ENCODE measurements at regions not wholly inside any gene's neighbourhood (a gene's known extent, or its start where the extent isn't known, plus 50 kb on each side); places are given as distances from the start of the nearest gene placed in this dataset.

DNA sequence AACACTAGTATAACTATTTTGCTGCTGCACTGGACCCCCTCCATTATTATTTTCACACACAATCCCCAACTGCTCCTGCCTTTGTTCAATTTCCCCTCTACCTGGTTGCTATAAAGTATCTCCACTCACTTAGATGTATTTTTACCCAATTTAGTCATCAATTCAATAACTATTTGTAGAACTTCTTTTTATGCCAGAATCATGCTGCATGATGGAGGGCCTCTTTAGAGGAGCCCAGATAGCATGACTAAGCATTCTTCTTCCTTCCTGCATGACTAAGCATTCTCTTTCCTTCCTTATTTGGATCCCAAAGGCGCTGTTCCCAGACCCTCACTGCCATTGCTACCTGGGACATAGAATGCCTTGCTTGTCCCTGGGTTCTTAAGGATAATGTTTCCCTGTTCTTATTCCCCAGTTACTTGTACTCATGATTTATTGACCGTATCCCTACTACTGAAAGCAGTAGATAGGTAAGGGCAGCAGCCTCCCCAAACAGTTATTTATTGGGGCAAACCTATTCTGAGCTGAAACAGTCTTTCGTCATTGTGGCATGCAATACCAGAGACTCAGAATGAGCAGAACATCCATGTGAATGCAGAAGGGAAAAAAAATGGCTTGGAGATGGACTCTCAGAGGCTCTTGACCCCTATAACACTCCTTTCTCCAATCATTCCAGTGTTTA, 89.3 kb upstream of the AKT3 start:
- peaks cover 0 to 27% (median 17%) of the 10 kb centered on the region in 5 donors for H3K27me3 Mint-ChIP-seq
- CTCF ChIA-PET = no interaction called here

DNA sequence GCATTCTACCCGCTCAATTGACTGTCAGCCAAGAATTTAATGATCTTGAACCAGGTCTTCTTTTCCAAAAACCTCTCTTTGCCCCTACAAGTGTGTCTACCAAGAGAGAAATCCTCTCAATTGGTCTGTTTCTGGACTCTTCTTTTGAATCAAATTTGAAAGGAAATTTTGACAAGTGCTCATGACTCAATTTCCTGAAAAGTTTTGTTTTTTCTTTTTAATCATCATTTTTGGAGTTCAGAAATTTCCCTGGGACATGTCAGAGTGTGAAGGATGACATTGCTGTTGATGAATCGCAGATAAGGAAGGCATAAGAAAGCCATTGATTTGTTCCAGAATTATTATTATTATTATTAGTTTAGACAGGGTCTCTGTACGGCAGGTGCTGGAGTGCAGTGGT, 88.2 kb upstream of the AKT3 start:
- ATAC-seq = no peak
- Histone ChIP-seq H3K4me1 (ENCODE audit: control insufficient read depth in 2 of 2, insufficient read depth in 2 of 2, low read length in 2 of 2) (no peaks in the 10 kb centered on the region), H3K4me3 (ENCODE audit: low read length) (no peak overlapping the region), H3K9me3 (ENCODE audit: control insufficient read depth in 2 of 3, low read length in 3 of 3) (no peaks in the 10 kb centered on the region), H3K27me3 (ENCODE audit: control insufficient read depth in 2 of 2, insufficient read depth in 2 of 2, low read length in 2 of 2) (no peaks in the 10 kb centered on the region), H3K36me3 (ENCODE audit: control insufficient read depth in 2 of 3, insufficient read depth in 3 of 3, low read length in 3 of 3) (no peaks in the 10 kb centered on the region), H3K27ac (ENCODE audit: low read depth, low read length) (no peak overlapping the region)
- peaks cover 0 to 27% (median 17%) of the 10 kb centered on the region in 5 donors for H3K27me3 Mint-ChIP-seq
- ChIA-PET POLR2A (no interaction called here), CTCF (no interaction called here)
- H3K4me3 Mint-ChIP-seq = no peak overlapping the region
- peaks cover 0 to 6% (median 0%) of the 10 kb centered on the region in 7 donors for H3K4me1 Mint-ChIP-seq
- intact Hi-C loops (cut with micrococcal nuclease) = no loop called here
- H3K36me3 Mint-ChIP-seq = peaks cover 0 to 5% (median 3%) of the 10 kb centered on the region in 5 donors
- H3K27ac Mint-ChIP-seq = no peak overlapping the region
- peaks cover 0 to 13% (median 9%) of the 10 kb centered on the region in 11 donors for H3K9me3 Mint-ChIP-seq
- DNase-seq = no peak

More for the DNA sequence above, 89.3 kb upstream of the AKT3 start:
- no peaks in the 10 kb centered on the region for H3K27me3 ChIP-seq (ENCODE audit: control insufficient read depth in 2 of 2, insufficient read depth in 2 of 2, low read length in 2 of 2)
- Mint-ChIP-seq H3K27ac (peak overlapping the region in 2 of 9 donors; percentile 3 to 41), H3K9me3 (peaks cover 0 to 13% (median 8%) of the 10 kb centered on the region in 11 donors), H3K36me3 (peaks cover 0 to 5% (median 3%) of the 10 kb centered on the region in 5 donors), H3K4me1 (peaks cover 0 to 6% (median 0%) of the 10 kb centered on the region in 7 donors), H3K4me3 (no peak overlapping the region)
- ATAC-seq (no peak), DNase-seq (no peak)
- no peaks in the 10 kb centered on the region for H3K9me3 ChIP-seq (ENCODE audit: control insufficient read depth in 2 of 3, low read length in 3 of 3)
- no peak overlapping the region for H3K27ac ChIP-seq (ENCODE audit: low read depth, low read length)
- intact Hi-C loops (cut with micrococcal nuclease) = no loop called here
- no peaks in the 10 kb centered on the region for H3K4me1 ChIP-seq (ENCODE audit: control insufficient read depth in 2 of 2, insufficient read depth in 2 of 2, low read length in 2 of 2)
- H3K36me3 ChIP-seq (ENCODE audit: control insufficient read depth in 2 of 3, insufficient read depth in 3 of 3, low read length in 3 of 3) = no peaks in the 10 kb centered on the region
- POLR2A ChIA-PET = interaction anchor here (0.6 kb wide), 1 partner anchor 54 kb away, joined by 3 read pairs; no protein-coding TSS in a partner anchor
- no peak overlapping the region for H3K4me3 ChIP-seq (ENCODE audit: low read length)

DNA sequence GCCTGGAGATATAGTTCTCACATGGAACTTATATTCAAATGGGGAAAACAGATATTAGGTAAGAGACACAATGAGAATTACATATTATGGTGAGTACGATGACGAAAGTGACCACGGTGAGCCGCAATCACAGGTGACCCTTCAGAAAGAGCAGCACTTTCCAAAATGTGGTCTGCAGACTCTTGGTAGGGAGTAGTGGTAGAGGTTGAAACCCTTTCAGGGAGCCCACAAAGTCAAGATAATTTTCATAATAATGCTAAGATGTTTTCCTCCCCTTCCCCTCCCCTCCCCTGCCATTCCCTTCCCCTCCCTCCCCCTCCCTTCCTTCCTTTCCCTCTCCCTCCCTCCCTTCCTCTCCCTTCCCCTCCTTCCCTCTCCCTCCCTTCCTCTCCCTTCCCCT, 83.5 kb upstream of the AKT3 start:
- Mint-ChIP-seq H3K27me3 (peaks cover 0 to 27% (median 17%) of the 10 kb centered on the region in 5 donors), H3K4me1 (no peaks in the 10 kb centered on the region), H3K9me3 (peaks cover 0 to 13% (median 9%) of the 10 kb centered on the region in 11 donors), H3K27ac (no peak overlapping the region), H3K36me3 (peaks cover 0 to 5% (median 0%) of the 10 kb centered on the region in 5 donors), H3K4me3 (no peak overlapping the region)
- CTCF ChIA-PET = no interaction called here
- POLR2A ChIA-PET = no interaction called here
- no peaks in the 10 kb centered on the region for H3K36me3 ChIP-seq (ENCODE audit: control insufficient read depth in 2 of 3, insufficient read depth in 3 of 3, low read length in 3 of 3)
- H3K4me3 ChIP-seq (ENCODE audit: low read length) = no peak overlapping the region
- DNase-seq (no peak), ATAC-seq (no peak)
- H3K27me3 ChIP-seq (ENCODE audit: control insufficient read depth in 2 of 2, insufficient read depth in 2 of 2, low read length in 2 of 2) = no peaks in the 10 kb centered on the region
- no peaks in the 10 kb centered on the region for H3K4me1 ChIP-seq (ENCODE audit: control insufficient read depth in 2 of 2, insufficient read depth in 2 of 2, low read length in 2 of 2)
- H3K27ac ChIP-seq (ENCODE audit: low read depth, low read length) = no peak overlapping the region
- intact Hi-C loops (cut with micrococcal nuclease) = no loop called here
- H3K9me3 ChIP-seq (ENCODE audit: control insufficient read depth in 2 of 3, low read length in 3 of 3) = no peaks in the 10 kb centered on the region

DNA sequence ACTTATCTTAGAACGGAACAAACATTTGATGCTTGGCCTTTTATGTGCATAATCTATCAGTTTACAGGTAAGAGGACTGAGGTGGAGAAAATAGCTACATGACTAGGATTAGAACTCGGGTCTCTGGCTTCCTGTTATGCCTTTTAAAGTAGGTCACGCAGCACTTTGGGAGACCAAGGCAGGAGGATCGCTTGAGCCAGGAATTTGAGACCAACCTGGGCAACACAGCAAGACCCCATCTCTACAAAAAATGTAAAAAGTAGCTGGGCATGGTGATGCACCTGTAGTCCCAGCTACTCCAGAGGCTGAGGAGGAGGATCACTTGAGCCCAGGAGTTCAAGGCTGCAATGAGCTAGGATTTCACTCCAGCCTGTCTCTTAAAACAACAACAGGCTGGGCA, 81.9 kb upstream of the AKT3 start:
- Histone ChIP-seq H3K27me3 (ENCODE audit: control insufficient read depth in 2 of 2, insufficient read depth in 2 of 2, low read length in 2 of 2) (no peaks in the 10 kb centered on the region), H3K9me3 (ENCODE audit: control insufficient read depth in 2 of 3, low read length in 3 of 3) (no peaks in the 10 kb centered on the region), H3K4me3 (ENCODE audit: low read length) (no peak overlapping the region), H3K36me3 (ENCODE audit: control insufficient read depth in 2 of 3, insufficient read depth in 3 of 3, low read length in 3 of 3) (no peaks in the 10 kb centered on the region), H3K27ac (ENCODE audit: low read depth, low read length) (no peak overlapping the region), H3K4me1 (ENCODE audit: control insufficient read depth in 2 of 2, insufficient read depth in 2 of 2, low read length in 2 of 2) (no peaks in the 10 kb centered on the region)
- CTCF ChIA-PET = no interaction called here
- intact Hi-C loops (cut with micrococcal nuclease) = no loop called here
- Mint-ChIP-seq H3K27me3 (peaks cover 0 to 17% (median 17%) of the 10 kb centered on the region in 5 donors), H3K4me3 (no peak overlapping the region), H3K27ac (no peak overlapping the region), H3K9me3 (peaks cover 0 to 13% (median 9%) of the 10 kb centered on the region in 11 donors), H3K4me1 (no peaks in the 10 kb centered on the region), H3K36me3 (peaks cover 0 to 5% (median 0%) of the 10 kb centered on the region in 5 donors)
- POLR2A ChIA-PET = no interaction called here
- DNase-seq (no peak), ATAC-seq (no peak)

DNA sequence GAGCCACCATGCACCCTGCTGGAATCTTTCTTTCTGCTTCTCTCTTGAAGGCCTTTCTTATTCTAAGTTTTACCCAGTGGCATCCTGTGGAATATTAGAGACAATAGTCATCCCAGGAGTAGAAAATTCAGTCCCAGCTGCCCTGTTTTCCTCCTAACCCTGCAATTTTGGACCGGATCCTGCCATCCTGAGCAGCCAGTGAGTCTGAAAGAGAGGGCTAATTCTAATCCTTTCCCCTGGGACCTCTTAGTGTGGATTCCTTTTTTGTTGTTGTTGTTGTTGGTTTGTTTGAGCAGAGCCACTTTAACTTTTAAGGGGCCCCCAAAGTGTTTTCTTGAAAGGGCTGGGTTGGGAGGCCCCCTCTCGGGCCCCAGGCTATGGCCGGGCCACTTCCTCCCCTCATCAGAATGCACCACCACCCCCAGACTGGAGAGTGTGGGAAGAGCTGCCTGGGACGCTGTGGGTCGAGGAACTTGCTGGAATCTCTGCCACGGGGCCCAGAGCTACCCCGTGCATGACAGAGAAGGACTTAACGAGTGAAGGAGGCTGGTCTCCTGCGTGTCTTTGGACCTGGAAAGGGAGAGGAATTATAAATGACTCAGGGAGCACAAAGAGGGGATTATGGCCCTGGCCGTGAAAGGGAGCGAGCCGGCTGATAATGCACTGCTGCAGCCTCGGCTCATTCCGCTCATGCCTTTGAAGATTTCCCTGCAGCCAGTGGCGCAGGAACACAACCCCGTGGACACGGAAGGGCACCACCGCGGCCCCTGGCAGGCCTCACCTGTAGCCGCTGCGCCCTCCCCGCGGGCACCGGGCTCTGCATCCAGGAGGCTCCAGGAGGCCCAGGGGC, 81.0 kb upstream of the AKT3 start:
- no peak for ATAC-seq
- no peak overlapping the region for H3K4me3 Mint-ChIP-seq
- Histone ChIP-seq H3K36me3 (ENCODE audit: control insufficient read depth in 2 of 3, insufficient read depth in 3 of 3, low read length in 3 of 3) (no peaks in the 10 kb centered on the region), H3K4me1 (ENCODE audit: control insufficient read depth in 2 of 2, insufficient read depth in 2 of 2, low read length in 2 of 2) (no peaks in the 10 kb centered on the region), H3K4me3 (ENCODE audit: low read length) (no peak overlapping the region), H3K9me3 (ENCODE audit: control insufficient read depth in 2 of 3, low read length in 3 of 3) (no peaks in the 10 kb centered on the region), H3K27me3 (ENCODE audit: control insufficient read depth in 2 of 2, insufficient read depth in 2 of 2, low read length in 2 of 2) (no peaks in the 10 kb centered on the region), H3K27ac (ENCODE audit: low read depth, low read length) (no peak overlapping the region)
- H3K36me3 Mint-ChIP-seq = peaks cover 0 to 5% (median 0%) of the 10 kb centered on the region in 5 donors
- peaks cover 0 to 13% (median 9%) of the 10 kb centered on the region in 11 donors for H3K9me3 Mint-ChIP-seq
- H3K27me3 Mint-ChIP-seq = peaks cover 0 to 17% (median 12%) of the 10 kb centered on the region in 5 donors
- no peaks in the 10 kb centered on the region for H3K4me1 Mint-ChIP-seq
- H3K27ac Mint-ChIP-seq = no peak overlapping the region
- POLR2A ChIA-PET = no interaction called here
- no peak for DNase-seq
- intact Hi-C loops (cut with micrococcal nuclease) = no loop called here
- CTCF ChIA-PET = no interaction called here

DNA sequence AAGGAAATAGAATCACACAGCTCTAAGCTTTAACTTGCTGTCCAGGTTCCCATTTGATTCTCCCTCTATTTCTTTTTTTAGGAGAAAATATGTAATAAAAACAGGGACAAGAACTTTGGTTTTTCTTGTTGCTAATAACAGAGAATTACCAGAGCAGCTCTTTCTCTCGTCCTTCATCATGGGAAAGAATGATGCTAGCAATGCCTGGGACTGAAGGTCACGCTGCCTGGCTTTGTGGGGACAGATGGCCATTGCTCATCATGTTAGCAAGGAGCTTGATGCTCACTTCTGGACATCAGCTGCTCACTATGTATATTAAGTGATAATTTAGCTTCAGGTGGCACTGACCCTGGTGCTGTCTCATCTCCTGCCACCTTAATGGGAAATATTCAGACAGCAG, 77.3 kb upstream of the AKT3 start:
- Histone ChIP-seq H3K36me3 (ENCODE audit: control insufficient read depth in 2 of 3, insufficient read depth in 3 of 3, low read length in 3 of 3) (no peaks in the 10 kb centered on the region), H3K9me3 (ENCODE audit: control insufficient read depth in 2 of 3, low read length in 3 of 3) (no peaks in the 10 kb centered on the region), H3K27me3 (ENCODE audit: control insufficient read depth in 2 of 2, insufficient read depth in 2 of 2, low read length in 2 of 2) (no peaks in the 10 kb centered on the region), H3K4me1 (ENCODE audit: control insufficient read depth in 2 of 2, insufficient read depth in 2 of 2, low read length in 2 of 2) (no peaks in the 10 kb centered on the region), H3K27ac (ENCODE audit: low read depth, low read length) (no peak overlapping the region), H3K4me3 (ENCODE audit: low read length) (no peak overlapping the region)
- H3K36me3 Mint-ChIP-seq = no peaks in the 10 kb centered on the region
- peaks cover 0 to 4% (median 0%) of the 10 kb centered on the region in 11 donors for H3K9me3 Mint-ChIP-seq
- H3K4me3 Mint-ChIP-seq = no peak overlapping the region
- intact Hi-C loops (cut with micrococcal nuclease) = no loop called here
- ATAC-seq (no peak), DNase-seq (no peak)
- H3K4me1 Mint-ChIP-seq = peaks cover 0 to 3% (median 0%) of the 10 kb centered on the region in 7 donors
- H3K27ac Mint-ChIP-seq = no peak overlapping the region
- CTCF ChIA-PET = no interaction called here
- POLR2A ChIA-PET = no interaction called here
- peaks cover 0 to 28% (median 7%) of the 10 kb centered on the region in 5 donors for H3K27me3 Mint-ChIP-seq
